Smooth muscle cell of the brain vasculature (primary cell): ENCODE measurements at regions not wholly inside any gene's neighbourhood (a gene's known extent, or its start where the extent isn't known, plus 50 kb on each side); places are given as distances from the start of the nearest gene placed in this dataset.
"Not testable (repeated sequence)": the region's sequence is repeated elsewhere in the genome, so short reads cannot be mapped to it uniquely, and the experiment has no call there.

Source experiments
- DNase-seq: peaks from one replicate; pipeline ENCODE4 v3.0.0-alpha.2; 2012; ENCODE audit warnings: low read depth, low spot score

- not testable (repeated sequence) for DNase-seq
These were observed 94.0 kb downstream of the QRSL1 start for GRCh38 chr6:106723419-106723818.

- not testable (repeated sequence) for DNase-seq
These were observed 91.8 kb downstream of the QRSL1 start for GRCh38 chr6:106721189-106721588.
